Breast epithelium (tissue), 4 donors: ENCODE measurements at regions not wholly inside any gene's neighbourhood (a gene's known extent, or its start where the extent isn't known, plus 50 kb on each side); places are given as distances from the start of the nearest gene placed in this dataset.

Experiments used
- DNase-seq, 2 donors: peaks; one replicate each; pipeline ENCODE4 v3.0.0-alpha.2; 2019; ENCODE audit warnings: low spot score in 2 of 2
- H3K27ac ChIP-seq, 2 donors: fragments of 200-600 bp; sonication (generic) in 1 of 2; one replicate each; pipeline ENCODE4 v1.5.1; 2016 to 2019; ENCODE audit warnings: mild to moderate bottlenecking in 1 of 2
- H3K27me3 ChIP-seq, 2 donors: fragments of 200-600 bp; sonication (generic) in 1 of 2; one replicate each; pipeline versions ENCODE4 v1.5.1 to v1.6.0; 2017 to 2019; ENCODE audit warnings: control low read depth in 1 of 2, mild to moderate bottlenecking in 1 of 2
- H3K36me3 ChIP-seq: fragments of 200-600 bp; one replicate; pipeline ENCODE4 v1.5.1; 2019
- H3K4me1 ChIP-seq, 2 donors: fragments of 200-600 bp; sonication (generic); one replicate each; pipeline ENCODE4 v1.5.1; 2016 to 2019; ENCODE audit warnings: control low read depth in 1 of 2
- H3K4me3 ChIP-seq, 3 donors: fragments of 200-600 bp; sonication (generic); 1 replicate in 2 of 3; 2 replicates in 1 of 3; pipeline ENCODE4 v1.5.1; 2016 to 2019; ENCODE audit warnings: mild to moderate bottlenecking in 3 of 3, moderate library complexity in 2 of 3
- H3K9me3 ChIP-seq, 2 donors: fragments of 200-600 bp; sonication (generic) in 1 of 2; one replicate each; pipeline ENCODE4 v1.5.1; 2016 to 2019; ENCODE audit warnings: control low read depth in 1 of 2
- CTCF ChIP-seq, 3 donors: fragments of 450-650 bp; IDR thresholded peaks; one replicate each; pipeline ENCODE4 v1.5.1; 2016 to 2017; ENCODE audit warnings: antibody characterized with exemption in 3 of 3, mild to moderate bottlenecking in 3 of 3, moderate library complexity in 3 of 3
- POLR2A ChIP-seq: fragments of 450-650 bp; IDR thresholded peaks from one replicate; pipeline ENCODE4 v1.6.1; 2016; ENCODE audit warnings: antibody characterized with exemption, mild to moderate bottlenecking, moderate library complexity
- POLR2AphosphoS5 ChIP-seq, 3 donors: sonication (generic); formaldehyde crosslinking; IDR thresholded peaks; one replicate each; pipeline ENCODE4 v1.6.1; 2017; ENCODE audit warnings: antibody characterized with exemption in 3 of 3
- intact Hi-C: fragments of 100-400 bp; cut with DNase I; formaldehyde crosslinking; loops from one replicate; pipeline ENCODE4 v1.15.1; 2023; ENCODE audit warnings: low total_unique reads

GRCh38 chr4:116092961-116093360 lies 979.5 kb upstream of the NDST4 start:
- TF ChIP-seq CTCF (IDR thresholded peaks at IDR 0.05) (no peak), POLR2AphosphoS5 (IDR thresholded peaks at IDR 0.05) (no peak), POLR2A (no peak)
- no peak for DNase-seq
- intact Hi-C loops: no loop called here
- peaks cover 10 to 12% of the 10 kb centered on the region in 2 donors for H3K9me3 ChIP-seq
- no peaks in the 10 kb centered on the region for H3K36me3 ChIP-seq
- no peaks in the 10 kb centered on the region for H3K4me1 ChIP-seq
- H3K27me3 ChIP-seq: no peaks in the 10 kb centered on the region
- H3K27ac ChIP-seq: no peak overlapping the region
- H3K4me3 ChIP-seq: no peak overlapping the region

GRCh38 chr4:116088771-116089170 lies 975.4 kb upstream of the NDST4 start:
- no peaks in the 10 kb centered on the region for H3K9me3 ChIP-seq
- DNase-seq: no peak
- no peaks in the 10 kb centered on the region for H3K27me3 ChIP-seq
- H3K4me1 ChIP-seq: no peaks in the 10 kb centered on the region
- H3K4me3 ChIP-seq: no peak overlapping the region
- no peak overlapping the region for H3K27ac ChIP-seq
- TF ChIP-seq CTCF (IDR thresholded peaks at IDR 0.05) (no peak), POLR2AphosphoS5 (IDR thresholded peaks at IDR 0.05) (no peak), POLR2A (no peak)
- intact Hi-C loops: no loop called here
- H3K36me3 ChIP-seq: no peaks in the 10 kb centered on the region

GRCh38 chr4:116082808-116083366 lies 969.5 kb upstream of the NDST4 start:
- H3K36me3 ChIP-seq: no peaks in the 10 kb centered on the region
- no peak overlapping the region for H3K27ac ChIP-seq
- H3K4me1 ChIP-seq: no peaks in the 10 kb centered on the region
- H3K27me3 ChIP-seq: no peaks in the 10 kb centered on the region
- peaks cover 0 to 9% of the 10 kb centered on the region in 2 donors for H3K9me3 ChIP-seq
- H3K4me3 ChIP-seq: no peak overlapping the region
- DNase-seq: no peak
- TF ChIP-seq POLR2A (no peak), POLR2AphosphoS5 (IDR thresholded peaks at IDR 0.05) (no peak), CTCF (IDR thresholded peaks at IDR 0.05) (no peak)
- intact Hi-C loops: no loop called here

- intact Hi-C loops: no loop called here
- TF ChIP-seq POLR2A: no peak
- TF ChIP-seq CTCF (IDR thresholded peaks at IDR 0.05): no peak
- no peak for TF ChIP-seq POLR2AphosphoS5 (IDR thresholded peaks at IDR 0.05)
Observed at GRCh38 chr4:116073051-116073450, 959.6 kb upstream of the NDST4 start.

GRCh38 chr4:116070283-116070682 lies 956.9 kb upstream of the NDST4 start:
- Histone ChIP-seq H3K4me3 (no peak overlapping the region), H3K27me3 (no peaks in the 10 kb centered on the region), H3K9me3 (no peaks in the 10 kb centered on the region), H3K36me3 (no peaks in the 10 kb centered on the region), H3K4me1 (no peaks in the 10 kb centered on the region), H3K27ac (no peak overlapping the region)
- intact Hi-C loops: no loop called here
- DNase-seq: no peak
- no peak for TF ChIP-seq CTCF (IDR thresholded peaks at IDR 0.05)
- TF ChIP-seq POLR2AphosphoS5 (IDR thresholded peaks at IDR 0.05): no peak
- no peak for TF ChIP-seq POLR2A

More at GRCh38 chr4:116073051-116073450, 959.6 kb upstream of the NDST4 start:
- no peaks in the 10 kb centered on the region for H3K27me3 ChIP-seq
- no peaks in the 10 kb centered on the region for H3K36me3 ChIP-seq
- no peak overlapping the region for H3K4me3 ChIP-seq
- peaks cover 0 to 3% of the 10 kb centered on the region in 2 donors for H3K9me3 ChIP-seq
- no peak for DNase-seq
- H3K27ac ChIP-seq: no peak overlapping the region
- no peaks in the 10 kb centered on the region for H3K4me1 ChIP-seq
